Osteocyte (in vitro differentiated cells): ENCODE measurements at regions not wholly inside any gene's neighbourhood (a gene's known extent, or its start where the extent isn't known, plus 50 kb on each side); places are given as distances from the start of the nearest gene placed in this dataset.

Source experiments
- DNase-seq: peaks from one replicate; pipeline ENCODE4 v3.0.0; 2021; ENCODE audit warnings: mixed read lengths; ENCODE audit not compliant: unreplicated experiment; ENCODE audit errors: extremely low spot score
- H3K27ac Mint-ChIP-seq: one replicate; pipeline ENCODE4 v1.8.0; 2021; ENCODE audit warnings: mild to moderate bottlenecking, mixed read lengths; ENCODE audit not compliant: unreplicated experiment
- H3K27me3 Mint-ChIP-seq: one replicate; pipeline ENCODE4 v1.8.0; 2021; ENCODE audit warnings: mixed read lengths; ENCODE audit not compliant: unreplicated experiment
- H3K36me3 Mint-ChIP-seq: one replicate; pipeline ENCODE4 v1.8.0; 2021; ENCODE audit warnings: mixed read lengths; ENCODE audit not compliant: unreplicated experiment
- H3K4me1 Mint-ChIP-seq: one replicate; pipeline ENCODE4 v1.8.0; 2021; ENCODE audit warnings: mixed read lengths; ENCODE audit not compliant: unreplicated experiment
- H3K4me3 Mint-ChIP-seq: one replicate; pipeline ENCODE4 v1.8.0; 2021; ENCODE audit warnings: mild to moderate bottlenecking, moderate library complexity, mixed read lengths; ENCODE audit not compliant: unreplicated experiment
- H3K9me3 Mint-ChIP-seq: one replicate; pipeline ENCODE4 v1.8.0; 2021; ENCODE audit warnings: mixed read lengths; ENCODE audit not compliant: unreplicated experiment
- CTCF ChIP-seq: fragments of 200-600 bp; sonication (generic); IDR thresholded peaks from 2 replicates; pipeline ENCODE4 v1.5.0; 2021; ENCODE audit warnings: antibody characterized with exemption, mild to moderate bottlenecking, moderate library complexity

- no peaks in the 10 kb centered on the region for H3K36me3 Mint-ChIP-seq
- DNase-seq: no peak
- H3K9me3 Mint-ChIP-seq: peaks cover 4% of the 10 kb centered on the region
- no peaks in the 10 kb centered on the region for H3K27me3 Mint-ChIP-seq
- TF ChIP-seq CTCF: no peak
- H3K4me1 Mint-ChIP-seq: no peaks in the 10 kb centered on the region
- H3K27ac Mint-ChIP-seq: no peak overlapping the region
- no peak overlapping the region for H3K4me3 Mint-ChIP-seq
These were observed 227.8 kb upstream of the C16orf82 start for GRCh38 chr16:26838931-26839330.

GRCh38 chr16:26840691-26841090 is 226.0 kb upstream of the C16orf82 start:
- no peaks in the 10 kb centered on the region for H3K4me1 Mint-ChIP-seq
- H3K27ac Mint-ChIP-seq: no peak overlapping the region
- H3K9me3 Mint-ChIP-seq: peaks cover 4% of the 10 kb centered on the region
- no peak overlapping the region for H3K4me3 Mint-ChIP-seq
- no peaks in the 10 kb centered on the region for H3K27me3 Mint-ChIP-seq
- no peak for TF ChIP-seq CTCF
- DNase-seq: peak; percentile 42
- no peaks in the 10 kb centered on the region for H3K36me3 Mint-ChIP-seq

GRCh38 chr16:26856271-26856670 is 210.5 kb upstream of the C16orf82 start:
- TF ChIP-seq CTCF: no peak
- Mint-ChIP-seq H3K4me1 (no peaks in the 10 kb centered on the region), H3K27me3 (no peaks in the 10 kb centered on the region), H3K9me3 (peaks cover 25% of the 10 kb centered on the region), H3K36me3 (no peaks in the 10 kb centered on the region), H3K27ac (no peak overlapping the region), H3K4me3 (no peak overlapping the region)
- peak; percentile 49 for DNase-seq

- no peak for TF ChIP-seq CTCF
- peaks cover 30% of the 10 kb centered on the region for H3K9me3 Mint-ChIP-seq
- DNase-seq: peak; percentile 42
- H3K27ac Mint-ChIP-seq: no peak overlapping the region
- H3K36me3 Mint-ChIP-seq: no peaks in the 10 kb centered on the region
- H3K4me3 Mint-ChIP-seq: no peak overlapping the region
- H3K27me3 Mint-ChIP-seq: no peaks in the 10 kb centered on the region
- H3K4me1 Mint-ChIP-seq: no peaks in the 10 kb centered on the region
These were observed 209.9 kb upstream of the C16orf82 start for GRCh38 chr16:26856791-26857190.

GRCh38 chr16:26857371-26857770 is 209.4 kb upstream of the C16orf82 start:
- no peak for TF ChIP-seq CTCF
- Mint-ChIP-seq H3K27me3 (no peaks in the 10 kb centered on the region), H3K4me1 (no peaks in the 10 kb centered on the region)

More at GRCh38 chr16:26857371-26857770, 209.4 kb upstream of the C16orf82 start:
- no peak overlapping the region for H3K4me3 Mint-ChIP-seq
- peak; percentile 53 for DNase-seq
- H3K36me3 Mint-ChIP-seq: no peaks in the 10 kb centered on the region
- H3K27ac Mint-ChIP-seq: no peak overlapping the region
- H3K9me3 Mint-ChIP-seq: peaks cover 31% of the 10 kb centered on the region
